ENCODE measurements at regions not wholly inside any gene's neighbourhood (a gene's known extent, or its start where the extent isn't known, plus 50 kb on each side); places are given as distances from the start of the nearest gene placed in this dataset.

DNA sequence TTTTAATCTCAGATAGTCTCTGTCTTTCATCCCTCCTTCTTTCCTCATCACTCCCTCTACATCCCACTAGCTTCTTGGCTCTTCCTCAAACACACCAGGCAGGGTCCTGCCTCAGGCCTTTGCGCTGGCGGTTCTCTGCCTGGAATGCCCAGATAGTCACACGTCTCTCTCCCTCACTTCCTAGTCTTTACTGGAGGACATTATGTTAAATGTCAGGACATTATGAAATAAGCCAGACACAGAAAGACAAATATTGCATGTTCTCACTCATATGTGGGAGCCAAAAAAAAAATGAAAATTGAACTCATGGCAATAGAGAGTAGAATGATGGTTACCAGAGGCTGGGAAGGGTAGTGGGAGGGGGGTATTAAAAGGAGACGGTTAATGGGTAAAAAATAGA is 442.0 kb downstream of the MED13L start:
- Histone ChIP-seq H3K27ac (ENCODE audit: insufficient read depth, low read depth, low read length) (no peak overlapping the region), H3K9ac (replicated peaks; ENCODE audit: extremely low read depth, insufficient read depth, low read length) (no peak overlapping the region), H3K4me1 (ENCODE audit: control insufficient read depth, extremely low read depth, insufficient read depth, low read length) (no peaks in the 10 kb centered on the region), H3K9me1 (replicated peaks; ENCODE audit: control insufficient read depth, extremely low read depth, insufficient read depth, low read length) (no peaks in the 10 kb centered on the region), H3K79me2 (ENCODE audit: control insufficient read depth, insufficient read depth, low read length) (no peaks in the 10 kb centered on the region), H3K27me3 (ENCODE audit: control insufficient read depth in 2 of 2, insufficient read depth in 2 of 2, low read length in 2 of 2) (no peaks in the 10 kb centered on the region), H3K4me3 (replicated peaks in 1 of 3; ENCODE audit: insufficient read depth in 1 of 3, low read depth in 1 of 3, low read length in 3 of 3) (no peak overlapping the region), H4K20me1 (replicated peaks; ENCODE audit: control insufficient read depth, extremely low read depth, insufficient read depth, low read length) (no peaks in the 10 kb centered on the region), H3K4me2 (ENCODE audit: insufficient read depth, low read length) (no peak overlapping the region), H2AFZ (ENCODE audit: low read depth, low read length) (no peak overlapping the region), H3K9me3 (replicated peaks; ENCODE audit: control insufficient read depth, insufficient read depth, low read length) (no peaks in the 10 kb centered on the region), H3K36me3 (ENCODE audit: control insufficient read depth in 2 of 2, extremely low read depth in 1 of 2, insufficient read depth in 2 of 2, low read length in 2 of 2) (no peaks in the 10 kb centered on the region)
- intact Hi-C loops (cut with micrococcal nuclease) (no loop called here), dilution Hi-C loops (cut with MboI; ENCODE audit: extremely low pct_ligation_motif_present, low sequenced_read_pairs) (no loop called here)
- FAIRE-seq (no peak), DNase-seq (ENCODE audit: low read depth, low spot score) (no peak)
- POLR2A ChIA-PET: no interaction called here
- TF ChIP-seq POLR2A (IDR thresholded peaks at IDR 0.05; ENCODE audit: low read depth, low read length): no peak
- TF ChIP-seq POLR2AphosphoS5 (IDR thresholded peaks at IDR 0.05; ENCODE audit: insufficient read depth, low read depth, low read length): no peak
- TF ChIP-seq MYC (IDR thresholded peaks at IDR 0.05; ENCODE audit: low read depth, low read length): no peak
- TF ChIP-seq CTCF (IDR thresholded peaks at IDR 0.05; ENCODE audit: extremely low read depth in 1 of 2, insufficient read depth in 1 of 2, low read depth in 1 of 2, low read length in 2 of 2): no peak
- TF ChIP-seq FOS (IDR thresholded peaks at IDR 0.05; ENCODE audit: borderline replicate concordance, insufficient read depth, low read length): no peak
- TF ChIP-seq JUN (IDR thresholded peaks at IDR 0.05; ENCODE audit: borderline replicate concordance, insufficient read depth, insufficient read length, low read depth): no peak
- no peak for TF ChIP-seq EZH2 (IDR thresholded peaks at IDR 0.05; ENCODE audit: borderline replicate concordance, low read depth, low read length, severe bottlenecking)
- TF ChIP-seq, protein P1, sequence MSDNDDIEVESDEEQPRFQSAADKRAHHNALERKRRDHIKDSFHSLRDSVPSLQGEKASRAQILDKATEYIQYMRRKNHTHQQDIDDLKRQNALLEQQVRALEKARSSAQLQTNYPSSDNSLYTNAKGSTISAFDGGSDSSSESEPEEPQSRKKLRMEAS (IDR thresholded peaks at IDR 0.05; ENCODE audit: insufficient read depth, insufficient read length): no peak
- TF ChIP-seq GATA2 (IDR thresholded peaks at IDR 0.05; ENCODE audit: insufficient read depth, insufficient read length, low read depth, low read length): no peak
- BruUV-seq (replicated peaks): no TSS peak
- CTCF ChIA-PET: no interaction called here

All from endothelial cell of umbilical vein (primary cell).